ENCODE measurements at regions not wholly inside any gene's neighbourhood (a gene's known extent, or its start where the extent isn't known, plus 50 kb on each side); places are given as distances from the start of the nearest gene placed in this dataset.
"Not testable (repeated sequence)": the region's sequence is repeated elsewhere in the genome, so short reads cannot be mapped to it uniquely, and the experiment has no call there.

DNA sequence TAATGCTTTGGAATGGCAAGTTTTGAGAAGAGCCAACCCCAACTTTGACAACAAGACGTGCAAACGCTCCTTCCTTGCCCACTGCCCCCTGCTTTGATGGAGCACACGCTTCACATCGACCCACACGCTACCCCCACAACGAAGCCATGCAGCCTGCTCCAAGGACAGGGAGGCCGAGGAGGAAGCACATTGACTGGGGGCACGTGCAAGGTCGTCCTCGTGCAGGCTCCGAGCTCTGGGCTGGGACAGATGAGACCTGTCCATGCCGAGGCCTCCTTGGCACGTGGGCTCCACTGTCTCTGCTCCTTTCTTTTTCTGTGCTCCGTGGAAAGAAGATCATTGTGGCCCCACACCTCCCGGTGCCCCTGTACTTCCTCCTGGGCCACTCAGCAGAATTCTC, 309.0 kb downstream of the TEX29 start:
- CTCF ChIA-PET, result no interaction called here
- POLR2A ChIA-PET, result no interaction called here

DNA sequence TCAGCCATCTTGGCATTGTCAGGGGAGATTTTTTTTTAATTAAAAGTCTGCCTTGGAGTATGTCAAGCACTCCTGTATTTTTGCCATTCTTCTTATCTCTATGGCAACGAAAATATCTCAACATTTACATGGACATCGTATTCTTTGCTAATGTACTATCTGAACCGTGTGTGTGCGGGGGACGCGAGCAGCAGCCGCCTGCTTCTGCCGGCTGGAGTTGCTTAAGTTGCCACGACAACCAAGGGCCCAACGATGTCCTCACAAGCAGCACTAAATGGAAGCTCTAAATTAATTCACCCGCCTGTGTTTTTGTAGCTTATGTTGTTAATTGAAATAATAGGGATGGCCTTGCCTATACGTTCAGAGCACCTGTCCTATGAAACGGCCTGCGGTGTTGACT, 309.5 kb downstream of the TEX29 start:
- ChIA-PET CTCF (no interaction called here), POLR2A (no interaction called here)

DNA sequence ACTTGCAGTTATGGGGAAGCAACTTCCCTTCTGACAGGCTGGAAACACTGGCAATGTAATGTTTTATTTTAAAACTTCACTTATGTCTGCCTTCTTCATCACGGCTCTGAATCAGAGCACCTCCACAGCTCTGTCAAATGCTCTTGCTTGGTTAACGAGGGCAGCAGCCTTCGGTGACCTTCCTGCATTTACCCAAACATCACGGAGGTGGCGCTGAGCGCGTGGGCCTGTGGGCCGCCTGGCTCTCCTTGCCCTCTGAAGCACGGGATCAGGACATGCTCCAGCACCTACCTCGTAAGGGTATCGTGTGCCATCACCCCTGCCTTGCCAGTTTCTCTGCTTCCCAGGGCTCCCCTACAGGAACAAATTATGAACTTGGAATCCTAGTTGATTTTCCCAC, 310.0 kb downstream of the TEX29 start:
- ChIA-PET CTCF (no interaction called here), POLR2A (no interaction called here)

DNA sequence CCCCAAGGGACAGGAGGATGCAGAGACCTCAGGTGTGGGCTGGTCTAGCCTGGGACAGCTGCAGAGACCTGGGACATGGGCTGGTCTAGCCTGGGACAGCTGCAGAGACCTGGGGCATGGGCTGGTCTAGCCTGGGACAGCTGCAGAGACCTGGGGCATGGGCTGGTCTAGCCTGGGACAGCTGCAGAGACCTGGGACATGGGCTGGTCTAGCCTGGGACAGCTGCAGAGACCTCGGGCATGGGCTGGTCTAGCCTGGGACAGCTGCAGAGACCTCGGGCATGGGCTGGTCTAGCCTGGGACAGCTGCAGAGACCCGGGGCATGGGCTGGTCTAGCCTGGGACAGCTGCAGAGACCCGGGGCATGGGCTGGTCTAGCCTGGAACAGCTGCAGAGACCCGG, 310.8 kb downstream of the TEX29 start:
- POLR2A ChIA-PET, CTCF ChIA-PET: not testable (repeated sequence)

DNA sequence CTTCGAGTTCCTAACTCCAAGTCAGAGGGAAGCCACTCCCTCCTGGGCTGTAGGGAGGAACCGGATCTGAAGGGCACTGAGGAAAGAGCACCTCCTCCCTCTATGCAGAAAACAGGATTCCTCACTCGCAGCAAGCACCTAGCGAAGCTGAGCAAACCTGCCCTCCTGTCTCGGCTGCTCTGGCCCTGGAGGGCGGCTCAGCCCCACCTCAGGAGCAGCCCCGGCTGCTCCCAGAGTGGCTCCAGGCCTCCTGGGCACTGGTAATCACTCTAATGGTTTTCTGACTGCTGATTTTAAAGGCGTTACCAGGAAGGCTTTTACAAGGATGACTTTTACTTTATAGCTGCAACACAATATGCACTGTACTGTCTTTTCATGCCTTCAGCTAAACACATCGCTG, 312.5 kb downstream of the TEX29 start:
- CTCF ChIA-PET, result no interaction called here
- POLR2A ChIA-PET, result no interaction called here

DNA sequence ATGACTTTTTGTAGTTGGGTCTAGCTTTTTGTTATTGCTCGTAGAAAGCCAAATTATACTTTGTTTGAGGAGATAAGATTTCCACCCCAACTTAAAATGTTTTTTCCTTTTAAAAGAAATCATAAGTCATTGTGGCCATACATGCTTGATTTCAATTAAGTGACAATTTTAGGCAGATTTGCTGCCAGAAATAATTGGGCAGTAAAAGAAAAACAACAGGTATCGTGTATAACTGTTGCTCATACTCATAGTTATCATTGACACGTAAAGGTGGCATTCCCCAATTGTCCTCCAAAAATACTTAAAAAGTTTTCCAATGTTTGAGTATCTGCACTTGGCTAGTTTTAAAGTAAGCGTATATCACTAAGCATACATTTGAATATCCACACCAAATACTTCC, 313.0 kb downstream of the TEX29 start:
- ChIA-PET POLR2A (no interaction called here), CTCF (no interaction called here)

DNA sequence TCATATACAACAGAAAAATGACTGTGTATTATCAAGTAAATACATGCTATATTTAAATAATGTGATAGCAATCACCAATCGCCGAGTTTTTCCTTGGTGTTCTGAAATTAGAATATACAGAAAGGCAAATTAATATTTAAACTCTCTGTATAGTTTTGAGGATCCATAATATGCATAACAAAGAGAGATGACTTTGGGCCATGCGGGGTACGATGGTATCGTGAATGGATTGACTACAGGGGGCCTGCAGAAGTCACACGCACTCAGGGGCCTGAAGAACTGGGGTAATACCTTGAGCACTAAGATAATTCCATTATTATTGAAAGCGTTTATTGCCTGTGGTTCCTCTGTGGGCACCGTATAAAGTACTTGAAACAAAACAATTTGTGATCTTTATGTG, 314.0 kb downstream of the TEX29 start:
- ChIA-PET CTCF (no interaction called here), POLR2A (no interaction called here)

DNA sequence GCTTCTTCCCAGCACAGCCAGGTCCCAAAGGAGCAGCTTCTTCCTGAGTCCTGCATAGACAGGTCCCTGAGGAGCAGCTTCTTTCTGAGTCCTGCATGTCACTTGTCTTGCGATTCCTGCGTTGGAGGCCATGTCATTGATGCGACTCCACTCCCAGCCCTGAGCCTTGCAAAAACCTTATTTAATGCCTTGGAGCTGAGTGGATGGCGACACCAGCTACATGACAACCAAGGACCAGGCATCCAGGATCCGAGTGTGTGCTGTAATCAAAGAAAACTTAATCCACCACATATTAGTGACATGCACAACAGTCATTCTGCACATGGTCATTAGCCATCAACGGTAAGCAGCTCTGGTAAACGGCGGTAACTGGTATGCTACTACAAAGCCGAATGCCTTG, 315.8 kb downstream of the TEX29 start:
- POLR2A ChIA-PET, result no interaction called here
- CTCF ChIA-PET, result no interaction called here

DNA sequence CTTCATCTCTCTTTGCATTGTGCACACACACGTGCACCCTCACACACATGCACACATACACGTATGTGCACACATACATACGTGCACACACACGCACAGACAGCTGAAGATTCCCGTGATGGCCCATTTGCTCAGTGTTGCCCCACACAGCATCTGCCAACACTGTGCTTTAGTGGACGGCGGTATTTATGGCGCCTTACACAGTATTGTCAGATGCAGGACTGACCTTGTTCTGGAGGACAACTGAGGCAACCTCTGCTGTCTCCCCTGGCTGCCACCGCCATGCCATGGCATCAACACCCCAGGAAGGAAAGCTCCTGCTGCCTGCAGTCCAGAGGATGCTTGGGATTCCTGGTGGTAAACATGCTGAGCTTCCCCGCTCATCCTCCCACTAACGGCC, 316.4 kb downstream of the TEX29 start:
- ChIA-PET CTCF (no interaction called here), POLR2A (no interaction called here)

DNA sequence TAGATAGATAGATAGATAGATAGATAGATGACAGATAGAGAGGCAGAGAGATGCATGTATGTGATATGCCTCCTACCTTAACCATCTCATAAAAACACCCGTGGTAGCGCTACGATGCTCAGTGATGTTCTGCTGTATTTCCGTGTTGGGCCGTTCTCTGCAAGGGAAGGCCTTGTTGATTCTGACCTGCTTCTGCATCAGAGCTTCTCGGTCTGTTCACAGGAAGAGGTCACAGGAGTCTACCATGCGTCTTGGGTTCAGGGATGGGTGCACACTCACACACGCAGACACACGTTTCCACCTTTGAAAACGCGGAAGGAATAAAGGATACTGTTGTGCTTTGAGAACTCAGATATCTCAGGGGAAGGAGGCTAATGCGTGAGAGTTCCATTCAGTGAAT, 316.9 kb downstream of the TEX29 start:
- ChIA-PET CTCF (no interaction called here), POLR2A (no interaction called here)

DNA sequence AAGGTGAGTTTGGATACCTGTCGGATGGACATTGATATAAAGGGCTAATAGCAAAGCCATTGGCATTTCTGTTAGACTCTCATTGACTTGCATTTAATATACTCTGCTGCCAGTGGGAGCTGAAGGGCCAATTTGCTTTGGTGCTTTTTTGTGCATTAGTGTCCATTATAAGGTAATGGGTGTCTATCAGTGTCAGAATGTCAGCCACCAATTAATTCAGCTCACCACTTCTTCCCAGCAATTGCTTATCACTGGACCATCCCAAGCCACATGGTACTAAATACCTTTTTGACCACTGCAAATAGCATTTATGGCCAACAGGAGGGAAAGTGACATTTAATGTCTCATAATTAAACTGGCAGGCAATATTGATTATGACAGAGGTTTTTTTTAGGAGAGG, 317.8 kb downstream of the TEX29 start:
- CTCF ChIA-PET, result no interaction called here

DNA sequence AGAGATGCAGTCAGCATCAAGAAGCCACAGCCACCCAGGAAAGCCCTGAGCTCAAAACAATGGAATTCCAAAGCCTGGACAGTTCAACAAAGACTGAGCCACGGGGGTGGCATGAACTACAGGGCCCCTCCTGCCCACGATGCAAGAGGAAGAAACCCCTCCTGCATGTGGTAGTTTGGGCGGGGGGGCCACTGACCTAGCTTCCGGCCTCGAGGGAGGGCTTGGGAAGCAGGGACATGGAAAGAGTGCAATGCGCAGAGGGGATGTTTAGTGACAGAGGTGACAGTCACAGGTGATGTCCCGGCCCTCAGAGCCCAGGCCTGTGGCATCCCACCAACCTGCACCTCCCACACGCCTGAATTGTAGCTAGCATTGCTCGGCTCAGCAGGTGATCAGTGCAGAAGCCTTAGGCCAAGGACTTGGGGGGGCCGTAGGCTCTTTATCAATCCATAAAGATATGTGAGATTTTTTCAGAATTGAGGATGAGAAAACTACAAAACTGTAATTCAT, 318.8 kb downstream of the TEX29 start:
- ChIA-PET CTCF (no interaction called here), POLR2A (no interaction called here)

More for the DNA sequence above, 317.8 kb downstream of the TEX29 start:
- POLR2A ChIA-PET, result no interaction called here

DNA sequence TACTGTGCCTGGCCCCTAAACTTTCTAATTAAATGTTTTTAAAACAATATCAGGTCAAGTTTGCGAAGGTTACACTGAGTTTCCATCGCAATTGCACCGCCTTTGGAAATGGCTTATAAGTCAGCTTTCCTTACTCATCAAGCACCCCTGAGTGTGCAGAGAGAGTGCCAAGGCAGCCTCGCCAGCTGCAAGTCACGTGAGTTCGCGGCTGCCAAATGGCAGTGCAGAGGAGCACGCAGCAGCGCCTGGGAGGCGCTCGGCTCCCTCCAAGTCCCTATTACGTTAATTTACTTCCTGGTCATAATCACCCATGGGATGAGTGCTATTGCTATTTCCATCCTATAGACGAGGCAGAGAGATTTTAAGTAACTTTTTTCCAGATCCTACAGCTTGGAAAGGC, 319.6 kb downstream of the TEX29 start:
- POLR2A ChIA-PET, result no interaction called here
- CTCF ChIA-PET, result no interaction called here

DNA sequence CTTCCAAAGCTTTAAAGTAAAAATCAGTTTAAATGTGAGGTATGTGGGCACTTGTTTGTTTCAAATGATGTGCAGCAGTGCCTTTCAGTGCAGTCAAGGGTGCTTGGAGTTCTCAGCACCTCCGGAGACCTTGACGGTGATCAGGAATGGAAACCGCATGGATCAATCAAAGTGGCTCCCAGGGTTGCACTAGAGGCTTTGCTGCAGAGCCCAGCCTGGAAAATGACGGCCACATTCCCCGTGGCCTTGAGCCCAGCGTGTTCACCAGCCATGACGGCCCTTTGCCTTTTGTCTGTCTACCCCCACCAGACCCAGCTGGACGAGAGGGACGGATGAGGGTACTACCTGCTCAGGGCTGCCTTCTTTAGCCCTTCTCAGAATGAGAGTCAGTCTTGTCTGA, 320.0 kb downstream of the TEX29 start:
- CTCF ChIA-PET, result no interaction called here
- POLR2A ChIA-PET, result no interaction called here

DNA sequence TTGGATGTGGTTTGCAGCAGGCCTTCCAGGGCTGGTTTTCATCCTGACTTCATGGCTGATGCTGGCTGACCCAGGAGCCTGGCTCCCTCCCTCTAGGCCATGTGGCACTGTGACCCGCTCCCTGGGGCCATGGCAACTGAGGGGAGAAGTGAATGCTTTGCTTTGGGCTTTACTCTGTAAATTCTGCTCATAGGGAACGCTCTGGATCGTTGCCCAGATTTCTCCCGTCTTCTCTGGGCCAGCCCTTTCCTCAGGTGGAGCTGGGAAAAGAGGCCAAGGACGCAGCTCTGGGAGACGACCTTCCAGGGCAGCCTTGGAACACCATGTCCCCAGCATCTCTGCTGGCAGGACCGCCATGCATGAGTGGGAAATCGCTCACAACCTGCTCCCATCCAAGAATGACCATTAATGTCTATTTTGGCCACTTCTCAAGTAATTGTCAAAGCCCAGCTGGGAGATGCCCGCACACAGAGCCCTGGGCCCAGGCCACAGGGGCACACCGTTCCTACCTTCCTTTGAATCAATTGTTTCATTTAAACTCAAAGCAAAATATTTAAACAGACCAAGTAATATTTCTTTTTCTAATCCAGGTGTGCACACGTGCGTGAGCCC, 321.8 kb downstream of the TEX29 start:
- CTCF ChIA-PET, result no interaction called here
- POLR2A ChIA-PET, result no interaction called here

DNA sequence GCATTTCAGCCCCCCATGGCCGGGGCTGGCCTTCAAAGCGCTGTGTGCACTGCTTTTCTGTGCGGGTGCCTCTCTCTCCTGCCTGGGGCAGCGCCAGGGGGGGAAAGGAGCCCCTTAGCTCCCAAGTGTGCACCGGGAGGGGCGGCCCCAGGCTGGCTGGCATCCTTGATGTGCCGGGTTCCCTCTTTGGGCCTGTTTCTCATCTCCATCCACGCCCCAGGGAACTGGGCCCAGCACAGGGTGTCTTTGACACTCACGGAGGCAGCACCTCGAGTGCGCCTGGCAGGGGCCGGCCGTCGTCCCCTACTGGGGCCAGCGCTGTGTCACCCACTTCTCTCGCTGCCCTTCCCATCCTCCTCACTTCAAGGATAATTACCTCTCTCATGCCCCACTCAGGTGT, 324.3 kb downstream of the TEX29 start:
- CTCF ChIA-PET, result no interaction called here
- POLR2A ChIA-PET, result no interaction called here

DNA sequence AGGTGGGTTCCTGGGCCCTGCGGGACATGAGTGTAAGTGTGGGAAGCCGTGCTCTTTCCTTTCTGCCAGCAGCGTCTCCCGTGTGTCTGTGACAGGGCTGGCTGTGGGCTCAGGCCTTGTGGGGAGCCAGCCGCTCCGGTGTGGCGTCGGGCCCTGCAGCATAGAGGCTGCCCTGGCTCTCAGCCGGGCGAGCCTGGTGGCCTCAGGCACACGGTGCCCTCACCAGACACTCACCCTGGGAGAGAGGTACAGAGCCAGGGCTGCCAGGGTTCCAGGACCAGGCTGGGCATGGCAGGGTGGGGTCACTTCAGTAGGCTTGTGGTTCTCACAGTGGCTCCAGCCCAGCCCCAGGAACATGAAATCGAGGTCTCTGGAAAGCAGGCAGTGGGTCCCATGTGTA, 324.8 kb downstream of the TEX29 start:
- CTCF ChIA-PET, result no interaction called here
- POLR2A ChIA-PET, result no interaction called here

DNA sequence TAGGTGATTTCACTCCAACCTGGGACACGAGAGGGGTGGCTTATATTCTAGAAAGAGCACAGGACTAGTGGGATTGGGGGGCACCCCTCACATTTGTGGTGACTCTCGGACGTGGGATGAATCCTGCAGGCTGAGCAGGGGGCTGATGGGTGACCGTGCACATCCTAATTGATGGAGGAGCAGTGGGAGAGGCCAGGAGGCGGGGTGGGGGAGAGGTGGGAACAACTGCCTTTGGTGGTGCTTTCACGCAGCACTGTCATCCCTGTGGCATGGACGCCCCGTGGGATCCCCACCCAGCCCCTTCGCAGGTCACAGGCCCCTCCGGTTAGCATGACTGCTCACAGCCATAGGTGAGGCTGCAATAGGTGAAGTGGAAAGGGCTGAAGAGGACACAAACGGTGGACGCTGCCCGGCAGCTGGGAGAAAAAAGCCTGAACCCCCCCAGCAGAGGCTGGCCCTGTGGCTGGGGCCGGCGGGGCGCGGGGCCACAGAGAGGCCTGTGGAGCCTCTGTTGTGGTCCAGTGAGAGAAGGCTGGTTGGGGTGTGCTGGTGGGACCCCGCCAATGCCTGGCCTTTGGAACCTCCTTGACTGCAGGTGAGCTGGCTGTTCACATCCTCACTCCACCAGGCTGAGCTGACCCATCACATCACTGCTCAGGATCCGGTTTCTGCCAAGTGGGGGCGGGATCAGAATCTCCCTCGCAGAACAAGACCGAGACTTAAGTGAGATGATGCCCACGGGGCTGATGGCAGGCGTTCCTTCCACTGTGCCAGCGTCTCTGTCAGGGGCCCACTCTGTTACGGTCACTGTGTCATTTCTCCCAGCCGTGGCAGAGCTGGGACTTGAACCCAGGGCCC, 325.4 kb downstream of the TEX29 start:
- CTCF ChIA-PET, result no interaction called here
- POLR2A ChIA-PET, result no interaction called here

DNA sequence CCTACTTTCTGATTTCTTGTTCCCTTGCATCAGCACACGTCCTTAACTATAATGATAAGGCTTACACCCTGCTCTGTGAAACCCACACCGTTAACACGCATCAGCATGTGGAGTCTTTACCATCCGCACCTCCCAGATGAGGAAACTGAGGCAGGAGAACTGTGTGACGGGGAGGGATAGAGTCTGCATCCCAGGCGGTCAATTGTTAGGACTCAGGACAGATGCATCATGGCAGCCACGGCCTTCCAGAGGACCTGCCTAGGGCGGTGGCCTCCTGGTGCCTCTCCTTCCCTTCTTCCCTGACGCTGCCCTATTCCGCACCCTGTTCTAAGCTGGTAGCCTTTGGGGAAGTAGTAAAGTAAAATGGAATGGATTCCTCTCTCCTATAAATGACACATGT, 326.0 kb downstream of the TEX29 start:
- ChIA-PET POLR2A (no interaction called here), CTCF (no interaction called here)

DNA sequence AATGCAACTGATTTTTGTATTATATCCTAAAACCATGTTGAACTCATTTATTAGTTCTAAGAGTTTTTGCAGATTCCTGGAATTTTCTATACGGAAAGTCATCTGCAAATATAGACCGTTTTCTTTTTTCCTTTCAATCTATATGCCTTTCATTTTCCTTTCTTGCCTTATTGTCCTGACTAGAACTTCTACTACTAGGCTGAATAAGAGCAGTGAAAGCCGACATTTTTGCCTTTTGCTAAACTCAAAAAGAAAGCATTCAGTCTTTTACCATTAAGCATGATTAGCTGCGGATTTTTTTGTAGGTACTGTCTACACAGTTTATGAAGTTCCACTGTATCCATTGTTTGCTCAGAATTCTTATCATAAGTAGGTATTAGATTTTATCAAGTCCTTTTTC, 328.4 kb downstream of the TEX29 start:
- CTCF ChIA-PET, result no interaction called here

DNA sequence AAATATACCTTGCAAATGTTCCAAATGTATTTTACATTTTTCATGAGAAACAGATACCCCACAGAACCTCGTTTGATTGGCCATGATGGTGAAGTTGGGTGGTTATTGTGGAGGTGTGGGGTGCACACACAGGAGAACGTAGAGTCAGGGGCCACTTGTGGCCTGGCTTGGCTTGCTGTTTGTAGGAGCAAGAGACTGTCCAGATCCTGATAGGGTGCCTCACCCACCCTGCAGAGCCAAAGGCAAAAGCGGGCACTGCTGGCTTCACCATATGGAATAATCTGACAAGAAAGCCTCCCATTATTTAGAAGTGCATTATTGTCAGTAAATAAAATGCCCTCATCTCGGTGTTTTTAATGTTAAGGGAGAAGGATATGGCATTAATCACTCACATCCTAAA, 330.2 kb downstream of the TEX29 start:
- ChIA-PET CTCF (no interaction called here), POLR2A (no interaction called here)

More for the DNA sequence above, 328.4 kb downstream of the TEX29 start:
- POLR2A ChIA-PET, result no interaction called here

DNA sequence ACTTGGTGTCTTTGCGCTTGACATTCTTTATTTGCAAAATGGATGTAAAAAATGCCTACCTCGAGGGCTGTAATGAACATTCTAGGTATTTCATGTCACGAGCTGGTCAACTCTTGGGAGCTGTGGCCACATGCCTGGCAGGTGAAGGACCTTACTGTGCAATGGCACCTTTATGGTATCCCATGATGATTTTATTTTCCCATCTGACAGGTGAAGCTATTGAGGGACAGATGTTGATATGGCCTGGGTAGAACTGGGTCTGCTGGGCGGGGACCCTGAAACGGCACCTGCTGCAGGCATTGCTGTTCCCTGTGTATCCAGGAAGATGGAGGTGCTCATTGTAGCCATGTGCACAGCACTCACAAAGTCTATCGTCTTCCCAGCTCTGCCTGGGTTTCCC, 332.2 kb downstream of the TEX29 start:
- POLR2A ChIA-PET, result no interaction called here
- CTCF ChIA-PET, result no interaction called here

Data from activated CD8-positive, alpha-beta memory T cell treated with anti-CD3 and anti-CD28 coated beads for 36 hours (primary cell).